ENCODE measurements at regions not wholly inside any gene's neighbourhood (a gene's known extent, or its start where the extent isn't known, plus 50 kb on each side); places are given as distances from the start of the nearest gene placed in this dataset.

GRCh38 chr9:90062982-90063381 is 458.2 kb downstream of the GADD45G start:
- peaks cover 4% of the 10 kb centered on the region for H3K27me3 Mint-ChIP-seq (ENCODE audit: unreplicated experiment)
- no peak for DNase-seq (ENCODE audit: extremely low spot score, unreplicated experiment)
- H3K27ac Mint-ChIP-seq (ENCODE audit: unreplicated experiment): no peak overlapping the region
- no peaks in the 10 kb centered on the region for H3K9me3 Mint-ChIP-seq (ENCODE audit: unreplicated experiment)
- TF ChIP-seq CTCF (IDR thresholded peaks at IDR 0.05): no peak
- H3K36me3 Mint-ChIP-seq (ENCODE audit: unreplicated experiment): no peaks in the 10 kb centered on the region
- H3K4me1 Mint-ChIP-seq (ENCODE audit: unreplicated experiment): no peaks in the 10 kb centered on the region
- H3K4me3 Mint-ChIP-seq (ENCODE audit: unreplicated experiment): no peak overlapping the region

GRCh38 chr9:90064248-90064647 is 459.4 kb downstream of the GADD45G start:
- Mint-ChIP-seq H3K4me3 (ENCODE audit: unreplicated experiment) (no peak overlapping the region), H3K27me3 (ENCODE audit: unreplicated experiment) (peaks cover 10% of the 10 kb centered on the region), H3K9me3 (ENCODE audit: unreplicated experiment) (no peaks in the 10 kb centered on the region), H3K36me3 (ENCODE audit: unreplicated experiment) (no peaks in the 10 kb centered on the region), H3K4me1 (ENCODE audit: unreplicated experiment) (no peaks in the 10 kb centered on the region), H3K27ac (ENCODE audit: unreplicated experiment) (no peak overlapping the region)
- TF ChIP-seq CTCF (IDR thresholded peaks at IDR 0.05): no peak
- peak; percentile 30 for DNase-seq (ENCODE audit: extremely low spot score, unreplicated experiment)

GRCh38 chr9:90064971-90065370 is 460.2 kb downstream of the GADD45G start:
- H3K27ac Mint-ChIP-seq (ENCODE audit: unreplicated experiment): no peak overlapping the region
- no peaks in the 10 kb centered on the region for H3K9me3 Mint-ChIP-seq (ENCODE audit: unreplicated experiment)

GRCh38 chr9:90065851-90066250 is 461.0 kb downstream of the GADD45G start:
- no peak for TF ChIP-seq CTCF (IDR thresholded peaks at IDR 0.05)
- H3K4me3 Mint-ChIP-seq (ENCODE audit: unreplicated experiment): no peak overlapping the region
- no peak for DNase-seq (ENCODE audit: extremely low spot score, unreplicated experiment)
- H3K4me1 Mint-ChIP-seq (ENCODE audit: unreplicated experiment): no peaks in the 10 kb centered on the region
- H3K27ac Mint-ChIP-seq (ENCODE audit: unreplicated experiment): no peak overlapping the region
- no peaks in the 10 kb centered on the region for H3K9me3 Mint-ChIP-seq (ENCODE audit: unreplicated experiment)
- H3K27me3 Mint-ChIP-seq (ENCODE audit: unreplicated experiment): peaks cover 10% of the 10 kb centered on the region
- H3K36me3 Mint-ChIP-seq (ENCODE audit: unreplicated experiment): no peaks in the 10 kb centered on the region

More at GRCh38 chr9:90064971-90065370, 460.2 kb downstream of the GADD45G start:
- Mint-ChIP-seq H3K27me3 (ENCODE audit: unreplicated experiment) (peaks cover 10% of the 10 kb centered on the region), H3K4me1 (ENCODE audit: unreplicated experiment) (no peaks in the 10 kb centered on the region), H3K4me3 (ENCODE audit: unreplicated experiment) (no peak overlapping the region), H3K36me3 (ENCODE audit: unreplicated experiment) (no peaks in the 10 kb centered on the region)
- TF ChIP-seq CTCF (IDR thresholded peaks at IDR 0.05): no peak
- no peak for DNase-seq (ENCODE audit: extremely low spot score, unreplicated experiment)

GRCh38 chr9:90069085-90069484 is 464.3 kb downstream of the GADD45G start:
- H3K27me3 Mint-ChIP-seq (ENCODE audit: unreplicated experiment): peaks cover 10% of the 10 kb centered on the region
- no peak overlapping the region for H3K4me3 Mint-ChIP-seq (ENCODE audit: unreplicated experiment)
- H3K27ac Mint-ChIP-seq (ENCODE audit: unreplicated experiment): no peak overlapping the region

More at GRCh38 chr9:90069085-90069484, 464.3 kb downstream of the GADD45G start:
- DNase-seq (ENCODE audit: extremely low spot score, unreplicated experiment): no peak
- Mint-ChIP-seq H3K36me3 (ENCODE audit: unreplicated experiment) (no peaks in the 10 kb centered on the region), H3K9me3 (ENCODE audit: unreplicated experiment) (no peaks in the 10 kb centered on the region), H3K4me1 (ENCODE audit: unreplicated experiment) (no peaks in the 10 kb centered on the region)
- TF ChIP-seq CTCF (IDR thresholded peaks at IDR 0.05): no peak
